ENCODE measurements at regions not wholly inside any gene's neighbourhood (a gene's known extent, or its start where the extent isn't known, plus 50 kb on each side); places are given as distances from the start of the nearest gene placed in this dataset.
"Not testable (repeated sequence)": the region's sequence is repeated elsewhere in the genome, so short reads cannot be mapped to it uniquely, and the experiment has no call there.

GRCh38 chr7:156397249-156397648, 243.3 kb upstream of the RNF32 start:
- intact Hi-C loops (cut with micrococcal nuclease) = no loop called here

DNA sequence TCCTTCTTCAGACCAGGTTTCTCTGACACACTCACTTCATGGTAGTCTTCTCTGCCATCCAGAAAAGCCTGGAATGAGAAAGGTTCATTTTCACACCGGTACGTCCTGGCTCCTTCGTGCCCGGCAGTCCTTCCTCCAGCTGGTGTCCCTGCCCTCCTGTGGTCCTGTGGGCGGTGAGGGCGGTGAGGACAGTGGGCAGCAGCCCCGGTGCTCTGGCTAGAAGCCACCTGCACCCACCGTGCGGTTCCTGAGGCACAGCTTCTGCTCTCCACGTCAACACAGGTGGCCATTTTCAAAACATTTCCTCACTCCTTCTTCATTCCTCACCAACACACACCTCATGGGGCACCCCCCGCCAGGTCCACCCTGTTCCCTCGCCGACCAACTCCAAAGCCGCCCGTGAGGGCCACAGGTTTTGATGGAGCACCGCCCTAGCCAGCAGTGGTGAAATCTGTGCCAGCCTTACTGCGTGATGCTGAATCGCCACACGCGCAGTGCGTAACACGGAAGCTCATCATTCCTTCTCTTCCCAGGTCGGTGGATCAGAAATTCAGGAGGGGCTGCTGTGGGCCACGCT, 251.4 kb upstream of the RNF32 start:
- intact Hi-C loops (cut with micrococcal nuclease) = no loop called here

- intact Hi-C loops (cut with micrococcal nuclease) = no loop called here
Observed at GRCh38 chr7:156386097-156386496, 254.5 kb upstream of the RNF32 start.

DNA sequence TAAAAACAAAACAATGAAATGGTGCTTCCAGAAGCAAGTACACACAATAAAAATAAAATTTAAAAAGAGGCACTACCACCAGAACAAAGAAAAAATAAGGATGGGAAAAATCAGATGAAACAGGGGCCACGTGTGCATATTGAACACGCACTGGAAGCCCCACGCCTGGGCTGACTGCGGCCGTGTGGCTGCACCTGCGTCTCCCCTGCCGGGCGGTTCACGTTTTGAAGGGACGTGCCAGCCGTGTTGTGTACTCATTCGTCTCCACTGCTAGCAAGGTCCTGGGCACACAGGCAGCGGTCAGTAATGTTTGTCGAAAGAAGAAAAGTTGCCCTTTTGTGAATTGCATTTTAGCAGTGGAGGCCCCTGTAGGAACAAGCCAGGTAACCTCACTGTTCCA, 255.9 kb upstream of the RNF32 start:
- intact Hi-C loops (cut with micrococcal nuclease) = no loop called here

- intact Hi-C loops (cut with micrococcal nuclease) = no loop called here
Observed at GRCh38 chr7:156383526-156383925, 257.0 kb upstream of the RNF32 start.

GRCh38 chr7:156380261-156380660, 260.3 kb upstream of the RNF32 start:
- intact Hi-C loops (cut with micrococcal nuclease) = no loop called here

GRCh38 chr7:156379324-156380070, 261.1 kb upstream of the RNF32 start:
- intact Hi-C loops (cut with micrococcal nuclease) = no loop called here

- intact Hi-C loops (cut with micrococcal nuclease) = no loop called here
Observed at GRCh38 chr7:156378806-156379205, 261.8 kb upstream of the RNF32 start.

GRCh38 chr7:156376317-156376716, 264.3 kb upstream of the RNF32 start:
- intact Hi-C loops (cut with micrococcal nuclease) = no loop called here

GRCh38 chr7:156374335-156374734, 266.2 kb upstream of the RNF32 start:
- intact Hi-C loops (cut with micrococcal nuclease) = no loop called here

- intact Hi-C loops (cut with micrococcal nuclease) = not testable (repeated sequence)
Observed at GRCh38 chr7:156369929-156370328, 270.6 kb upstream of the RNF32 start.

DNA sequence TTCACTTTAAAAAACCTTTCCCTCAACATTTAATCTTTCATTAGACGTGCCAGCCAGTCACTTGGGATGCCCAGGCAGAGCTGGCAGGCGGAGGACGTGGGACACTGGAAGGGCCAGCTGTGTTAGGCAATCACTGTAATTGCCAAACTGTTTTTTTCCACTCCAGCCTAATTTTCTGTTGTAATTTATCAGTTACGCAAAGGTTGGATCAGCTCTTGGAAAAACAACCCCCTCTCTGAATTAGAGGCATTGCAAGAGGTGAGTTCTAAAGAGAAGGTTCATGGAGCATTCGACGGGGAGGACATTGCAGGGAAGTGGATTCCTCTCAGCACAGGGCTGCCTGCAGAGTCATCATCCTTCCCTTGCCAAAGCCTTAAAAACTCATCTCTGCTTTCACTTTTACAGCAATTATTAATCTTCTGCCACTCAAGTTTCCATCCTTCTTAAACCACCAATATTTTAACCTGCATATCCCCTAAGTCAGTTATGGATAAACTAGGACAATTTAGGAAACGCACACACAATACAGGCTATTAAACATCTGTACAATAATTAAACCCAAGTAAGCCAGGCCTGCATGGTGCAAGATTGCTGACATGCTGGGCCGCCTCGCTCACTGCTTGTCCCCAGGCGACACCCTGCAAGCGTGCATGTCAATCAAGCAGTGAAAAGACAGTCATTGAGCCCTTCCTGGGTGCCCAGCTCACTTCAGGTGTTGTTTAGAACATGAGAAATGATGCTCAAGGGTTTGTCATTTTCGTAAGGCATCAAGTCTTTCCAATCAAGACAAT, 272.3 kb upstream of the RNF32 start:
- intact Hi-C loops (cut with micrococcal nuclease) = no loop called here

- intact Hi-C loops (cut with micrococcal nuclease) = no loop called here
Observed at GRCh38 chr7:156363751-156364150, 276.8 kb upstream of the RNF32 start.

DNA sequence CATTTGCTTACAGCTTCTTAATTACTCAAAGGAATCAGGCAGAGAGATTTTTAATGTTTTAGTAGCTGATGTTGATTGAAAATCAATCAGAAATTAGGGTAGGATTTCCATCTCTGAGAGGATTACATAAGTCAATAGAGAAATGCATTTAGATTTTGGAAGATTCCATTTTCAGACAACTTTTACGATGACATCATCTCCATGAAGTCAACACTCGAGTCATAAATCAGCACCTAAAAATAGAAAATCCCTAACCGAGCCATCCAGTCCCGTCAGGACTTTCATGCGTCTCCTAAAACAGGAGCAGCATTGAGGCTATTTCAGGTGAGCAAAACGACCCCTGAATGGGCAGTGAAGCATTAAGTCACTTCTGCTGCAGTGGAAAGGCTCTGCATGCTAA, 279.7 kb upstream of the RNF32 start:
- intact Hi-C loops (cut with micrococcal nuclease) = no loop called here

DNA sequence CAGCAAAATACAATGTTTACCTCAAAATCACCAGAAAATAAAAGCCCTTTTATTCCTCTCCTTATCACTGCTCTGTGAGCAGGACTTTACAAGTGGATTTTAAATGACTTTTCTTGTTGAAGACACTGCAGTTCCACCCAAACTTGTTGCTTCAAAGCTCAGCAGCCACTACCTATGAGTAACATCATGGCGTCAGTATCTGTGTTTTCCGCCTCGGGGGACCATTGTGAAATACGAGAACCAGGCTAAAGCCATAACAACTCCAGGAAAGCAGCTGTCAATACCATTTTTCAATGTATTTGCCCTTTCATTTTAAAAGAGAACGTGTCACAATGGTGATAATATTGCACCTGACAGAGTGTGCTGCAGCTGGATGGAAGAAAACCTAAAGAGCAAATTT, 284.0 kb upstream of the RNF32 start:
- intact Hi-C loops (cut with micrococcal nuclease) = no loop called here

- intact Hi-C loops (cut with micrococcal nuclease) = no loop called here
Observed at GRCh38 chr7:156353352-156353751, 287.2 kb upstream of the RNF32 start.

GRCh38 chr7:156347703-156348248, 292.8 kb upstream of the RNF32 start:
- intact Hi-C loops (cut with micrococcal nuclease) = not testable (repeated sequence)

- intact Hi-C loops (cut with micrococcal nuclease) = no loop called here
Observed at GRCh38 chr7:156347132-156347531, 293.4 kb upstream of the RNF32 start.

- intact Hi-C loops (cut with micrococcal nuclease) = no loop called here
Observed at GRCh38 chr7:156344595-156344994, 296.0 kb upstream of the RNF32 start.

DNA sequence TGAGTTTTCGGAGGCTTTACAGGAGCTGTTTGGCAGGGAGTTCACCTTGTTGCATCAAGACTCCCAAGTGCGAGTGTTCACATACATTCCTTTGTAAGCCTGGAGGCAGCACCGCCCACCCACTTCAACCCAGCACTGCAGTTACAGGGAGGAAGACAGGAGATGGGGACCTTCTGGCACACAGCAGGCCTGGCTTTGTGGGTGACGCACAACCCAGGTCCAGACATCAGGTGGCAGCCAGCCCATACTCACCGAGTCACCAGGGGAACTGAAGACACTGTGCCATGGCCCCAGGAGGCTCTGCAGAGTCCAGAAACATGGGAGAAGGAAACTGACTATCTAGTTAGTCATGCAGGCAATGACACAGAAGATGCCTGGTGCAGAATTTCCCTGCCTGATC, 305.9 kb upstream of the RNF32 start:
- intact Hi-C loops (cut with micrococcal nuclease) = no loop called here

DNA sequence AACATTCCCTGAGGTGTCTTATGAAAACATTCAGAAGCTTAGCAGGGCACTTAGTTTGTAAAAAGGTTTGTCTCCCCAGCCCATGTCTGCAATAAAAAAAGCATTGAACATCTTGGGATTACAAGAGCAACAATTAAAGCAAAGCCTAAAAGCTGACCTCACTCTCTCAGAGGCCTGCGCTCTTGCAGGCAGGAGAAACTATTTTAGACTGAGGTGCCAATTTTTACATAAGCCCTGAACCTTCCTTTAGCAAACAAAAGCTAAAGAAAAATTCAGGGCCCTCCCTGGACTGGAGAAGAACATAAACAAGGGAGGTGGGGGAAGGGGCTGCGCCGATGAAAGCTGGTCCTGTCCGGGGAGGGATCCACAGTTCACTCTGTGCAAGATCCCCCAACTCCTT, 312.7 kb upstream of the RNF32 start:
- intact Hi-C loops (cut with micrococcal nuclease) = no loop called here

DNA sequence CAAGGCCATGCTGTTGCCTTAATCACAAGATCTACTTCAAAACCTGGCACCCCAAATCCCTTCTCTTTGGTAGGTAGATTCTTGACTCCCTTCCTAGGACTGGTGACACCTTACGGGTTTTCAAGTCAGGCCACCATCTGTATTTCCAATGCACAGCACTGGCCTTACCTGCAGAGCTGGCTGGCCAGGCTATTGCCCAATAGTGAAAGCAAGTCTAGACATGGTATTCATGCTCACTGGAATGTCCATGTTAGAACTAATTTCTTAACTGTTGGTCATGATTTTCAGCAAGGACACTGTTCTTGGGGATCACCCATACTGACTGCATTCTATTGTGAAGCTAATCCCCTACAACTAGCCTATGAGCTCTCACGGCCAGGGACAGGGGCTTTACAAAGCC, 313.1 kb upstream of the RNF32 start:
- intact Hi-C loops (cut with micrococcal nuclease) = no loop called here
